ENCODE measurements at regions not wholly inside any gene's neighbourhood (a gene's known extent, or its start where the extent isn't known, plus 50 kb on each side); places are given as distances from the start of the nearest gene placed in this dataset.

- TF ChIP-seq POLR2A (IDR thresholded peaks at IDR 0.05) (no peak), EP300 (IDR thresholded peaks at IDR 0.05) (no peak), CTCF (IDR thresholded peaks at IDR 0.05) (no peak), POLR2AphosphoS5 (IDR thresholded peaks at IDR 0.05) (no peak)
Observed at GRCh38 chr20:56160956-56161355, 87.6 kb upstream of the MC3R start.
